ENCODE measurements at regions not wholly inside any gene's neighbourhood (a gene's known extent, or its start where the extent isn't known, plus 50 kb on each side); places are given as distances from the start of the nearest gene placed in this dataset.

DNA sequence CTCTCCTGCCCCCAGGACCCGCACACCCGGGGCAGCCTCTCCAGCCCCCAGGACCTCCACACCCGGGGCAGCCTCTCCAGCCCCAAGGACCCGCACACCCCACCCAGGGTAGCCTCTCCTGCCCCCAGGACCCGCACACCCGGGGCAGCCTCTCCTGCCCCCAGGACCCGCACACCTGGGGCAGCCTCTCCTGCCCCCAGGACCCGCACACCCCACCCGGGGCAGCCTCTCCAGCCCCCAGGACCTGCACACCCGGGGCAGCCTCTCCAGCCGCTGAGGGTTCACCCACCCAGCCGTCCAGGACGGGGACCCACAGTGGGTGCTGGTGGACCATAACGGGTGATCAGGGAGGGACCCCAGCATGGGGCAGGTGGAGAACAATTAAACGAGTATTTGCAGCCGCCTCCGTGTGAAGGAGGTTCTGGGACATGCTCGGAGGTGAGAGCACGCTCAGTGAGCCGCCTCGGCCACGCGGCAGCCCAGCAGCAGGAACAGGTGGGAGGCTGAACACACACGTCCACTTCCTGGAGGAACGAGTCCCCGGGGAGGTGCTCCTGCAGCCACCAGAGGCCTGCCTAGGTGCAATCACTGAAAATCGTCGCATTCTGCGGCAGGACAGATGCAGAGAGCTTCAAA lies 107.9 kb downstream of the PDGFA start:
- H3K9me3 ChIP-seq (replicated peaks; ENCODE audit: control insufficient read depth, insufficient read depth, low read length): no peaks in the 10 kb centered on the region
- H3K36me3 ChIP-seq (ENCODE audit: control insufficient read depth in 2 of 2, extremely low read depth in 1 of 2, insufficient read depth in 2 of 2, low read length in 2 of 2): no peaks in the 10 kb centered on the region
- H3K27me3 ChIP-seq (ENCODE audit: control insufficient read depth in 2 of 2, insufficient read depth in 2 of 2, low read length in 2 of 2): no peaks in the 10 kb centered on the region
- no peaks in the 10 kb centered on the region for H3K79me2 ChIP-seq (ENCODE audit: control insufficient read depth, insufficient read depth, low read length)
- H3K27ac ChIP-seq (ENCODE audit: insufficient read depth, low read depth, low read length): no peak overlapping the region
- CTCF ChIA-PET: no interaction called here
- no peak for FAIRE-seq
- H2AFZ ChIP-seq (ENCODE audit: low read depth, low read length): no peak overlapping the region
- dilution Hi-C loops (cut with MboI; ENCODE audit: extremely low pct_ligation_motif_present, low sequenced_read_pairs) (no loop called here), intact Hi-C loops (cut with micrococcal nuclease) (no loop called here)
- H3K4me2 ChIP-seq (ENCODE audit: insufficient read depth, low read length): no peak overlapping the region
- H3K9ac ChIP-seq (replicated peaks; ENCODE audit: extremely low read depth, insufficient read depth, low read length): no peak overlapping the region
- H3K9me1 ChIP-seq (replicated peaks; ENCODE audit: control insufficient read depth, extremely low read depth, insufficient read depth, low read length): no peaks in the 10 kb centered on the region
- no TSS peak for BruUV-seq (replicated peaks)
- H3K4me3 ChIP-seq (replicated peaks in 1 of 3; ENCODE audit: insufficient read depth in 1 of 3, low read depth in 1 of 3, low read length in 3 of 3): no peak overlapping the region
- DNase-seq (ENCODE audit: low read depth, low spot score): no peak
- H4K20me1 ChIP-seq (replicated peaks; ENCODE audit: control insufficient read depth, extremely low read depth, insufficient read depth, low read length): no peaks in the 10 kb centered on the region
- H3K4me1 ChIP-seq (ENCODE audit: control insufficient read depth, extremely low read depth, insufficient read depth, low read length): no peaks in the 10 kb centered on the region
- TF ChIP-seq POLR2A (IDR thresholded peaks at IDR 0.05; ENCODE audit: low read depth, low read length) (no peak), MYC (IDR thresholded peaks at IDR 0.05; ENCODE audit: low read depth, low read length) (no peak), JUN (IDR thresholded peaks at IDR 0.05; ENCODE audit: borderline replicate concordance, insufficient read depth, insufficient read length, low read depth) (no peak), POLR2AphosphoS5 (IDR thresholded peaks at IDR 0.05; ENCODE audit: insufficient read depth, low read depth, low read length) (no peak), EZH2 (IDR thresholded peaks at IDR 0.05; ENCODE audit: borderline replicate concordance, low read depth, low read length, severe bottlenecking) (no peak), FOS (IDR thresholded peaks at IDR 0.05; ENCODE audit: borderline replicate concordance, insufficient read depth, low read length) (no peak)
- TF ChIP-seq, protein P1, sequence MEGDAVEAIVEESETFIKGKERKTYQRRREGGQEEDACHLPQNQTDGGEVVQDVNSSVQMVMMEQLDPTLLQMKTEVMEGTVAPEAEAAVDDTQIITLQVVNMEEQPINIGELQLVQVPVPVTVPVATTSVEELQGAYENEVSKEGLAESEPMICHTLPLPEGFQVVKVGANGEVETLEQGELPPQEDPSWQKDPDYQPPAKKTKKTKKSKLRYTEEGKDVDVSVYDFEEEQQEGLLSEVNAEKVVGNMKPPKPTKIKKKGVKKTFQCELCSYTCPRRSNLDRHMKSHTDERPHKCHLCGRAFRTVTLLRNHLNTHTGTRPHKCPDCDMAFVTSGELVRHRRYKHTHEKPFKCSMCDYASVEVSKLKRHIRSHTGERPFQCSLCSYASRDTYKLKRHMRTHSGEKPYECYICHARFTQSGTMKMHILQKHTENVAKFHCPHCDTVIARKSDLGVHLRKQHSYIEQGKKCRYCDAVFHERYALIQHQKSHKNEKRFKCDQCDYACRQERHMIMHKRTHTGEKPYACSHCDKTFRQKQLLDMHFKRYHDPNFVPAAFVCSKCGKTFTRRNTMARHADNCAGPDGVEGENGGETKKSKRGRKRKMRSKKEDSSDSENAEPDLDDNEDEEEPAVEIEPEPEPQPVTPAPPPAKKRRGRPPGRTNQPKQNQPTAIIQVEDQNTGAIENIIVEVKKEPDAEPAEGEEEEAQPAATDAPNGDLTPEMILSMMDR (IDR thresholded peaks at IDR 0.05; ENCODE audit: extremely low read depth in 1 of 2, insufficient read depth in 1 of 2, low read depth in 1 of 2, low read length in 2 of 2): no peak
- POLR2A ChIA-PET: no interaction called here

All from endothelial cell of umbilical vein (primary cell).